HepG2 (cell line): ENCODE measurements at regions not wholly inside any gene's neighbourhood (a gene's known extent, or its start where the extent isn't known, plus 50 kb on each side); places are given as distances from the start of the nearest gene placed in this dataset.

Experiments
- POLR2AphosphoS5 ChIP-seq: IDR thresholded peaks from 2 replicates; pipeline ENCODE4 v1.6.1; 2012; ENCODE audit warnings: low read depth, low read length
- SAFB2 ChIP-seq: sonication (generic); formaldehyde crosslinking; IDR thresholded peaks from 2 replicates; pipeline ENCODE4 v1.5.1; 2020; ENCODE audit warnings: missing genetic modification reagents, low read depth, mild to moderate bottlenecking, borderline replicate concordance
- ZNF749 ChIP-seq: sonication (generic); formaldehyde crosslinking; IDR thresholded peaks from 2 replicates; pipeline ENCODE4 v1.8.0; 2022; ENCODE audit warnings: mild to moderate bottlenecking, missing genetic modification reagents, moderate library complexity, borderline replicate concordance

- TF ChIP-seq SAFB2 (CRISPR knock-in tag) (no peak), POLR2AphosphoS5 (no peak), ZNF749 (no peak)
Measured at GRCh38 chr1:232748910-232749368, 56.3 kb upstream of the MAP10 start.
